Endothelial cell of umbilical vein (primary cell): ENCODE measurements at regions not wholly inside any gene's neighbourhood (a gene's known extent, or its start where the extent isn't known, plus 50 kb on each side); places are given as distances from the start of the nearest gene placed in this dataset.

Source experiments
- BruUV-seq: library from RNA; stranded (reverse); fragments of 400-500 nt; replicated peaks from 2 replicates; lab custom pipeline; 2021; lab: Mats Ljungman, UMichigan
- CTCF ChIA-PET: fragments of 300-600, 350-600 bp; sonication (Branson Sonifier 250); formaldehyde crosslinking; loops from one replicate; lab custom pipeline; 2021; ENCODE audit warnings: antibody characterized with exemption, inconsistent platforms; lab: Charles Lee
- POLR2A ChIA-PET: fragments of 300-600, 350-600 bp; sonication (Branson Sonifier 250); formaldehyde crosslinking; loops from one replicate; lab custom pipeline; 2021; ENCODE audit warnings: antibody characterized with exemption, inconsistent platforms; lab: Charles Lee
- DNase-seq: peaks from one replicate; pipeline ENCODE4 v3.0.0-alpha.2; 2011; ENCODE audit warnings: low read depth, low spot score
- FAIRE-seq: peaks from 2 replicates; lab custom pipeline; 2011; peaks lifted over from hg19 to GRCh38; lab: Jason Lieb, UNC
- H2AFZ ChIP-seq: 2 replicates; pipeline ENCODE4 v1.6.0; 2012; ENCODE audit warnings: low read depth, low read length, control low read depth, inconsistent platforms
- H3K27ac ChIP-seq: 2 replicates; pipeline ENCODE4 v1.5.1; 2011; ENCODE audit warnings: low read depth, mild to moderate bottlenecking, control low read depth, low read length, moderate library complexity; ENCODE audit not compliant: insufficient read depth
- H3K27me3 ChIP-seq, 2 experiments: 2 replicates each; pipeline versions ENCODE4 v1.6.0 to v1.6.1; 2011; ENCODE audit warnings: low read length in 2 of 2, mixed read lengths in 1 of 2; ENCODE audit not compliant: control insufficient read depth in 2 of 2, insufficient read depth in 2 of 2
- H3K36me3 ChIP-seq, 2 experiments: 2 replicates in 1 of 2; 3 replicates in 1 of 2; pipeline ENCODE4 v1.5.1; 2011; ENCODE audit warnings: low read length in 2 of 2, mild to moderate bottlenecking in 1 of 2, moderate library complexity in 1 of 2; ENCODE audit not compliant: control insufficient read depth in 2 of 2, insufficient read depth in 2 of 2; ENCODE audit errors: extremely low read depth in 1 of 2
- H3K4me1 ChIP-seq: 3 replicates; pipeline ENCODE4 v1.5.1; 2011; ENCODE audit warnings: mild to moderate bottlenecking, low read length; ENCODE audit not compliant: control insufficient read depth, insufficient read depth; ENCODE audit errors: extremely low read depth
- H3K4me2 ChIP-seq: 2 replicates; pipeline ENCODE4 v1.6.1; 2011; ENCODE audit warnings: low read length, control low read depth, mixed read lengths; ENCODE audit not compliant: insufficient read depth
- H3K4me3 ChIP-seq, 3 experiments: fragments of 200-600 bp in 1 of 3; sonication (generic), shearing (Covaris generic) in 1 of 3; replicated peaks in 1 of 3; 2 replicates each; pipeline ENCODE4 v1.5.1; 2011 to 2016; ENCODE audit warnings: control low read depth in 3 of 3, low read length in 3 of 3, mild to moderate bottlenecking in 2 of 3, inconsistent platforms in 1 of 3, low read depth in 1 of 3, moderate library complexity in 1 of 3; ENCODE audit not compliant: insufficient read depth in 1 of 3
- H3K79me2 ChIP-seq: 2 replicates; pipeline ENCODE4 v1.6.0; 2012; ENCODE audit warnings: low read length, inconsistent platforms; ENCODE audit not compliant: control insufficient read depth, insufficient read depth
- H3K9ac ChIP-seq: replicated peaks from 2 replicates; pipeline ENCODE3; 2011; ENCODE audit warnings: low read length, control low read depth; ENCODE audit not compliant: insufficient read depth; ENCODE audit errors: extremely low read depth
- H3K9me1 ChIP-seq: replicated peaks from 3 replicates; pipeline ENCODE4 v1.6.0; 2011; ENCODE audit warnings: mild to moderate bottlenecking, low read length; ENCODE audit not compliant: control insufficient read depth, insufficient read depth; ENCODE audit errors: extremely low read depth
- H3K9me3 ChIP-seq: replicated peaks from 2 replicates; pipeline ENCODE4 v1.5.1; 2012; ENCODE audit warnings: low read length, inconsistent platforms; ENCODE audit not compliant: control insufficient read depth, insufficient read depth
- H4K20me1 ChIP-seq: replicated peaks from 2 replicates; pipeline ENCODE3; 2011; ENCODE audit warnings: mild to moderate bottlenecking, low read length; ENCODE audit not compliant: control insufficient read depth, insufficient read depth; ENCODE audit errors: extremely low read depth
- EZH2 ChIP-seq: IDR thresholded peaks from 2 replicates; pipeline ENCODE4 v1.6.1; 2012; ENCODE audit warnings: borderline replicate concordance, low read depth, mild to moderate bottlenecking, moderate library complexity, low read length, inconsistent platforms; ENCODE audit not compliant: severe bottlenecking
- FOS ChIP-seq: IDR thresholded peaks from 2 replicates; pipeline ENCODE4 v1.6.1; 2011; ENCODE audit warnings: mild to moderate bottlenecking, low read length, moderate library complexity, borderline replicate concordance; ENCODE audit not compliant: insufficient read depth
- GATA2 ChIP-seq: IDR thresholded peaks from 2 replicates; pipeline ENCODE4 v1.7.0; 2011; ENCODE audit warnings: low read depth, mild to moderate bottlenecking, moderate library complexity, mixed read lengths, low read length; ENCODE audit not compliant: insufficient read length, insufficient read depth
- JUN ChIP-seq: IDR thresholded peaks from 2 replicates; pipeline ENCODE4 v1.6.1; 2011; ENCODE audit warnings: borderline replicate concordance, low read depth; ENCODE audit not compliant: insufficient read length, insufficient read depth
- MYC ChIP-seq: IDR thresholded peaks from one replicate; pipeline ENCODE4 v1.6.1; 2011; ENCODE audit warnings: mild to moderate bottlenecking, low read depth, low read length
- POLR2A ChIP-seq: IDR thresholded peaks from 2 replicates; pipeline ENCODE4 v1.6.1; 2012; ENCODE audit warnings: low read depth, mild to moderate bottlenecking, control low read depth, low read length
- POLR2AphosphoS5 ChIP-seq: IDR thresholded peaks from 2 replicates; pipeline ENCODE4 v1.6.1; 2012; ENCODE audit warnings: low read depth, mild to moderate bottlenecking, control low read depth, low read length, moderate library complexity; ENCODE audit not compliant: insufficient read depth
- dilution Hi-C: fragments of 300-500 bp; cut with MboI; formaldehyde crosslinking; loops from one replicate; pipeline ENCODE4 v1.15.0; 2019; ENCODE audit warnings: low sequenced_read_pairs; ENCODE audit not compliant: extremely low pct_ligation_motif_present
- intact Hi-C: fragments of 100-400 bp; cut with micrococcal nuclease; formaldehyde crosslinking; loops from one replicate; pipeline ENCODE4 v1.10.0; 2022
- TF ChIP-seq, protein P1 (sequence below): IDR thresholded peaks from 2 replicates; pipeline ENCODE4 v1.6.1; 2011; ENCODE audit not compliant: insufficient read depth, insufficient read length
- TF ChIP-seq, protein P2 (sequence below), 2 donors: IDR thresholded peaks; 1 replicate in 1 of 2; 2 replicates in 1 of 2; pipeline ENCODE4 v1.5.1; 2011; ENCODE audit warnings: low read length in 2 of 2, mild to moderate bottlenecking in 2 of 2, moderate library complexity in 2 of 2, control low read depth in 1 of 2, inconsistent platforms in 1 of 2, low read depth in 1 of 2; ENCODE audit not compliant: insufficient read depth in 1 of 2; ENCODE audit errors: extremely low read depth in 1 of 2

DNA sequence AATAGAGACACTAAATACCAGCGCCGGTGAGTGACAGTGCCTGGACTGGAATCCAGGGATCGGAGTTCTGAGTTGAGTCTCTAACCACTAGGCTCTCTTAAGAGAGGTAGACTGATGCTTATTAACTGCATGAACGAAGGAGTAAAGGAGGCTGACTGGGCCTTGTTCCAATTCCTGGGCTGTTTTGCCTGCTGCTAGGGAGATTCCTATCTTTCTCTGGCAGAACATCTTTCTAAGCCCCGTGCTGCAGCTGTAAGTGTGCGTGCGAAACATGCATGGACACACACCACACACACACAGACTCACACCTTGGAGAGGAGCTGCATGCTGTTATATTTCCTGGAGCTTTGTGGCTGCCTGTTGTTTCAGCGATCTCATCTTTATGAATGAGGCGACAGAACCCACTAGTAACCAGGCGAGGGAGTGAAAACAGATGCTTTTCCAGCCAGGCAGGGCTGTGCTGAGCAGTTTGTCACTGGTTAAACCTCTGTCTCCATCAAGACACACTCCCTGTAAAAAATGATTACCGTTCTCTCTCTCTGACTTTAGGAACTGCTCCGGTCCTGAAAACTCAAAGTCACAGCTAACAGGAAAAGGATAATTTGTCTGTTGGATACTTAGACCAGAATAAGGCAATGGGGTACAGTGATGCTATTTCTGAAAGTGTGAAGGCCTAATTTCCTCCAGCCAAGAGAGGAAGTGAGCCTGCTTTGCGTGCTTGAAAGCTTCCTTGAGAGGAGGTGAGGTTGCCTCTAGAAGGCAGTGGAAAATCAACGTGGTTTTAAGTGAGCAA, 157.4 kb upstream of the ZNF217 start:
- CTCF ChIA-PET, result interaction anchor here (0.7 to 1.3 kb wide), 2 partner anchors 15 to 189 kb away, joined by 3 to 4 read pairs; no protein-coding TSS in a partner anchor
- intact Hi-C loops, result no loop called here
- no peaks in the 10 kb centered on the region for H3K9me1 ChIP-seq
- no peaks in the 10 kb centered on the region for H3K79me2 ChIP-seq
- no peak overlapping the region for H3K4me2 ChIP-seq
- dilution Hi-C loops, result no loop called here
- no peak overlapping the region for H3K4me3 ChIP-seq
- peak overlapping the region; percentile 93 for H2AFZ ChIP-seq
- H3K9ac ChIP-seq, result no peak overlapping the region
- H3K4me1 ChIP-seq, result peaks cover 8% of the 10 kb centered on the region
- DNase-seq (peak; percentile 29), FAIRE-seq (peak; percentile 70)
- no TSS peak for BruUV-seq
- H3K36me3 ChIP-seq, result no peaks in the 10 kb centered on the region
- no peaks in the 10 kb centered on the region for H4K20me1 ChIP-seq
- H3K27ac ChIP-seq, result no peak overlapping the region
- TF ChIP-seq FOS (no peak), POLR2A (no peak), EZH2 (no peak), JUN (no peak), GATA2 (no peak), MYC (no peak), POLR2AphosphoS5 (no peak)
- TF ChIP-seq, protein P1, sequence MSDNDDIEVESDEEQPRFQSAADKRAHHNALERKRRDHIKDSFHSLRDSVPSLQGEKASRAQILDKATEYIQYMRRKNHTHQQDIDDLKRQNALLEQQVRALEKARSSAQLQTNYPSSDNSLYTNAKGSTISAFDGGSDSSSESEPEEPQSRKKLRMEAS, result no peak
- TF ChIP-seq, protein P2, sequence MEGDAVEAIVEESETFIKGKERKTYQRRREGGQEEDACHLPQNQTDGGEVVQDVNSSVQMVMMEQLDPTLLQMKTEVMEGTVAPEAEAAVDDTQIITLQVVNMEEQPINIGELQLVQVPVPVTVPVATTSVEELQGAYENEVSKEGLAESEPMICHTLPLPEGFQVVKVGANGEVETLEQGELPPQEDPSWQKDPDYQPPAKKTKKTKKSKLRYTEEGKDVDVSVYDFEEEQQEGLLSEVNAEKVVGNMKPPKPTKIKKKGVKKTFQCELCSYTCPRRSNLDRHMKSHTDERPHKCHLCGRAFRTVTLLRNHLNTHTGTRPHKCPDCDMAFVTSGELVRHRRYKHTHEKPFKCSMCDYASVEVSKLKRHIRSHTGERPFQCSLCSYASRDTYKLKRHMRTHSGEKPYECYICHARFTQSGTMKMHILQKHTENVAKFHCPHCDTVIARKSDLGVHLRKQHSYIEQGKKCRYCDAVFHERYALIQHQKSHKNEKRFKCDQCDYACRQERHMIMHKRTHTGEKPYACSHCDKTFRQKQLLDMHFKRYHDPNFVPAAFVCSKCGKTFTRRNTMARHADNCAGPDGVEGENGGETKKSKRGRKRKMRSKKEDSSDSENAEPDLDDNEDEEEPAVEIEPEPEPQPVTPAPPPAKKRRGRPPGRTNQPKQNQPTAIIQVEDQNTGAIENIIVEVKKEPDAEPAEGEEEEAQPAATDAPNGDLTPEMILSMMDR (IDR thresholded peaks at IDR 0.05; ENCODE audit: extremely low read depth in 1 of 2, insufficient read depth in 1 of 2, low read depth in 1 of 2, low read length in 2 of 2), result no peak
- no peaks in the 10 kb centered on the region for H3K27me3 ChIP-seq
- H3K9me3 ChIP-seq, result no peaks in the 10 kb centered on the region
- POLR2A ChIA-PET, result no interaction called here
